Osteocyte (in vitro differentiated cells): ENCODE measurements at regions not wholly inside any gene's neighbourhood (a gene's known extent, or its start where the extent isn't known, plus 50 kb on each side); places are given as distances from the start of the nearest gene placed in this dataset.
A peak's percentile ranks its signal among the peaks of the same experiment; 100 is the strongest.

Source experiments
- DNase-seq: peaks from one replicate; pipeline ENCODE4 v3.0.0; 2021; ENCODE audit warnings: mixed read lengths; ENCODE audit not compliant: unreplicated experiment; ENCODE audit errors: extremely low spot score
- H3K27ac Mint-ChIP-seq: one replicate; pipeline ENCODE4 v1.8.0; 2021; ENCODE audit warnings: mild to moderate bottlenecking, mixed read lengths; ENCODE audit not compliant: unreplicated experiment
- H3K27me3 Mint-ChIP-seq: one replicate; pipeline ENCODE4 v1.8.0; 2021; ENCODE audit warnings: mixed read lengths; ENCODE audit not compliant: unreplicated experiment
- H3K36me3 Mint-ChIP-seq: one replicate; pipeline ENCODE4 v1.8.0; 2021; ENCODE audit warnings: mixed read lengths; ENCODE audit not compliant: unreplicated experiment
- H3K4me1 Mint-ChIP-seq: one replicate; pipeline ENCODE4 v1.8.0; 2021; ENCODE audit warnings: mixed read lengths; ENCODE audit not compliant: unreplicated experiment
- H3K4me3 Mint-ChIP-seq: one replicate; pipeline ENCODE4 v1.8.0; 2021; ENCODE audit warnings: mild to moderate bottlenecking, moderate library complexity, mixed read lengths; ENCODE audit not compliant: unreplicated experiment
- H3K9me3 Mint-ChIP-seq: one replicate; pipeline ENCODE4 v1.8.0; 2021; ENCODE audit warnings: mixed read lengths; ENCODE audit not compliant: unreplicated experiment
- TF ChIP-seq, protein P1 (sequence below): fragments of 200-600 bp; sonication (generic); IDR thresholded peaks from 2 replicates; pipeline ENCODE4 v1.5.0; 2021; ENCODE audit warnings: antibody characterized with exemption, mild to moderate bottlenecking, moderate library complexity

DNA sequence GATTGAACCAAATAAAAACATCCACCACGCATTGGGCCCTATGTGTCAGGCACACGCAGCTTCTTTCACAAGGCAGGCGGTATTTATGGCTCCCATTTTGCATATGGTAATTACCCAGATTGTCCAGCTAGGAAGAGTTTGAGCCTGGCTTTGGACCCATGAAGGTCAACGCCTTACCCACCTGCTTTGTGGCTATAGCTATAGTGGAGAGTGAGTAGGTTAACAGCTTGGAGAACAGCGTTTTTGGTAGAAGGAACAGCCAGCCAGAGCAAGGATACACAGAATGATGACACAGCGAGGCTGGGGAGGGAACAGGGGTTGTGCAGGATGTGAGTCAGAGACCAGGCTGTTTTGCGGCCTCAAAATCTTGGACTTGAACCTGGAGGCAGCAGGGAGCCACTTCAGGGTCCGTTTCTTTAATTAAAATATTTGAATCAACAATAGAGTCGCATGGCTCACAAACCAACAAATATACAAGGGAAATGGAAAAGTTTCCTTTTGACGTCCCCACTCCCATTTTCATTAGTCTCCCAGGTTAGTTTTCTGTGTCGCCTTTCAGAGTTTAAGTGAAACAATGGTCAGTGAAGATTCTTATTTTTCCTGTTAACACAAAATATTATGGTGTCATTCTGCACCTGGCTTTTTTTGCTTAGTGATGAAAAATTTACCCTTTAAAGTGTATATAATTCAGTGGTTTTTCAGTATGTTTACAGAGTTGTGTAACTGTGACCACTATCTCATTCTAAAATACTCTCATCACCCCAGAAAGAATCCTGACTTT lies 118.2 kb upstream of the STX18 start:
- no peak for DNase-seq
- Mint-ChIP-seq H3K9me3 (no peaks in the 10 kb centered on the region), H3K36me3 (peaks cover 6% of the 10 kb centered on the region), H3K4me3 (no peak overlapping the region), H3K27ac (peak overlapping the region; percentile 68), H3K27me3 (no peaks in the 10 kb centered on the region), H3K4me1 (peaks cover 35% of the 10 kb centered on the region)
- TF ChIP-seq, protein P1, sequence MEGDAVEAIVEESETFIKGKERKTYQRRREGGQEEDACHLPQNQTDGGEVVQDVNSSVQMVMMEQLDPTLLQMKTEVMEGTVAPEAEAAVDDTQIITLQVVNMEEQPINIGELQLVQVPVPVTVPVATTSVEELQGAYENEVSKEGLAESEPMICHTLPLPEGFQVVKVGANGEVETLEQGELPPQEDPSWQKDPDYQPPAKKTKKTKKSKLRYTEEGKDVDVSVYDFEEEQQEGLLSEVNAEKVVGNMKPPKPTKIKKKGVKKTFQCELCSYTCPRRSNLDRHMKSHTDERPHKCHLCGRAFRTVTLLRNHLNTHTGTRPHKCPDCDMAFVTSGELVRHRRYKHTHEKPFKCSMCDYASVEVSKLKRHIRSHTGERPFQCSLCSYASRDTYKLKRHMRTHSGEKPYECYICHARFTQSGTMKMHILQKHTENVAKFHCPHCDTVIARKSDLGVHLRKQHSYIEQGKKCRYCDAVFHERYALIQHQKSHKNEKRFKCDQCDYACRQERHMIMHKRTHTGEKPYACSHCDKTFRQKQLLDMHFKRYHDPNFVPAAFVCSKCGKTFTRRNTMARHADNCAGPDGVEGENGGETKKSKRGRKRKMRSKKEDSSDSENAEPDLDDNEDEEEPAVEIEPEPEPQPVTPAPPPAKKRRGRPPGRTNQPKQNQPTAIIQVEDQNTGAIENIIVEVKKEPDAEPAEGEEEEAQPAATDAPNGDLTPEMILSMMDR = no peak

DNA sequence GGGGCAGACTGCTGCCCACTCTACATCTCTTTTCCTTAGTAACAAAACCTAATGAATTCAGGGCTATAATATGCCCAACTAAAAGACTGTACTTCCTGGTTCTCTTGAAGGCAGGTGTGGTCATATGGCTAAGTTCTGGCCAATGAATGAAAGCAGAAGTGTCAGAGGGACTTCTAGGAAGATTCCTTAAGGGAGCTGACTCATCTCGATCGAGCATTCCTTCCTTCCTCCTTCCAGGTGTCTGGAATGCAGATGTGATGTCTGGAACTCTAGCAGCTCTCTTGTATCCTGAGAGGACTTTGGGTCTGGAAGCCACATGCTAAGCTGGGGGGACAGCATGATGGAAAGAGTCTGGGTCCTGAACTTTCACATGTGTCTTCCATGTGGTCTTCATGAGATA lies 116.2 kb upstream of the STX18 start:
- DNase-seq = no peak
- no peaks in the 10 kb centered on the region for H3K9me3 Mint-ChIP-seq
- H3K36me3 Mint-ChIP-seq = peaks cover 3% of the 10 kb centered on the region
- no peaks in the 10 kb centered on the region for H3K27me3 Mint-ChIP-seq
- H3K4me1 Mint-ChIP-seq = peaks cover 28% of the 10 kb centered on the region
- H3K4me3 Mint-ChIP-seq = no peak overlapping the region
- no peak overlapping the region for H3K27ac Mint-ChIP-seq
- TF ChIP-seq, protein P1 = no peak

DNA sequence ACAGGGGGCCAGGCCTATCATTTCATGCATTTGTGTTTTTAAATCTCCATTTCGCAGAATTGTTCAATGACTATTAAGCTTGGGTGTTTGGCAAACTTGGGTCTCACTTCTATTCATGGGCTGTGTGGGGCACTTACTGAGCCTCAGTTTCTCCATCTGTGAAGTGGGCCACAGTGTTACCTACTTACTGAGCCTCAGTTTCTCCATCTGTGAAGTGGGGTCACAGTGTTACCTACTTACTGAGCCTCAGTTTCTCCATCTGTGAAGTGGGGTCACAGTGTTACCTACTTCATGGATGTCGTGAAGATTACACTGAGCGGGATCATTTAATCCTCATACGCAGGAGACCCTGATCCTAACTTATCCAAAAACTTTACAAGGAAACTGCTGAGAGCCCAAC lies 115.1 kb upstream of the STX18 start:
- no peak overlapping the region for H3K4me3 Mint-ChIP-seq
- DNase-seq = no peak
- H3K27ac Mint-ChIP-seq = no peak overlapping the region
- H3K36me3 Mint-ChIP-seq = peaks cover 3% of the 10 kb centered on the region
- TF ChIP-seq, protein P1 = no peak
- peaks cover 22% of the 10 kb centered on the region for H3K4me1 Mint-ChIP-seq
- no peaks in the 10 kb centered on the region for H3K9me3 Mint-ChIP-seq
- H3K27me3 Mint-ChIP-seq = no peaks in the 10 kb centered on the region

DNA sequence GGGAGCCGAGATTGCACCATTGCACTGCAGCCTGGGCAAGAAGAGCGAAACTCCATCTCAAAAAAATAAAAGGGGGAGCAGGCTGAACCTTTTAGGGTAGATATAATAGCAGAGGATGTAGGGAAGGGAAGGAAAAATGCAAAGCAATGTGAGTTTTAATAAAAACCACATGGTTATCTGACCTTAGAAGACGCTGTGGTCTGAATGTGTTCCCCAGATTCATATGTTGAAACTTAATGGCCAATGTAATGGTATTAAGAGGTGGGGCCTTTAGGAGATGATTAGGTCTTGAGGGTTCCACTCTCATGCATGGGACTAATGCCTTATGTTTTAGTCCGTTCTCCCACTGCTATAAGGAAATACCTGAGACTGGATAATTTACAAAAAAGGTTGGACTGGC lies 114.1 kb upstream of the STX18 start:
- Mint-ChIP-seq H3K4me3 (no peak overlapping the region), H3K27ac (no peak overlapping the region), H3K36me3 (peaks cover 3% of the 10 kb centered on the region), H3K9me3 (no peaks in the 10 kb centered on the region), H3K27me3 (no peaks in the 10 kb centered on the region), H3K4me1 (peaks cover 18% of the 10 kb centered on the region)
- no peak for DNase-seq
- TF ChIP-seq, protein P1 = no peak

DNA sequence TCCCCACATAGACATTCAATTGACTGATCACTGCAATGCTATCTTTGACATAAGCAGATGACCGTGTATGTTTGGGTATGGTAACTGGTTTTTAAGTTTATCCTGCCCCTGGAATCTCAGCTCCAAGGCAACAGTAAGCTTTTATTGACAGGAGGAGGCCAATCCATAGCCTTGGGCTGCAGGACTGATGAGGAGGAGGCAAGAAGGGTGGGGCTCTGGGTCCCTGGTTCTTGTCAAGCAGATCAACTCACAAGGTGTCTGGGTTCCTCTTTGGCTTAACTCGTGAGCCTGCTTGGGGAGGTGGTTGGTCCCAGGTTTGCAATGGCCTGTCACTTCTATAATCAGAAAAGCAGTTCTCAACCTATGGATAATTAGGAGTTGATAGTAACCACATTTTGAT lies 113.2 kb upstream of the STX18 start:
- Mint-ChIP-seq H3K27me3 (no peaks in the 10 kb centered on the region), H3K36me3 (peaks cover 3% of the 10 kb centered on the region), H3K9me3 (no peaks in the 10 kb centered on the region), H3K4me3 (no peak overlapping the region), H3K27ac (no peak overlapping the region), H3K4me1 (peaks cover 10% of the 10 kb centered on the region)
- TF ChIP-seq, protein P1 = no peak
- DNase-seq = no peak
